IMR-90 (cell line): ENCODE measurements at regions not wholly inside any gene's neighbourhood (a gene's known extent, or its start where the extent isn't known, plus 50 kb on each side); places are given as distances from the start of the nearest gene placed in this dataset.

Experiments
- ATAC-seq: fragments of 200-7000 bp; cut with Tn5 transposase; 2 replicates; pipeline ENCODE4 v1.9.1; 2020; ENCODE audit warnings: low read depth, mild to moderate bottlenecking, moderate library complexity
- BruUV-seq: library from RNA; stranded (reverse); fragments of 400-500 nt; replicated peaks from 2 replicates; lab custom pipeline; 2021; lab: Mats Ljungman, UMichigan
- CTCF ChIA-PET: fragments of 300-600 bp; formaldehyde crosslinking; extraction: SDS; loops from one replicate; lab custom pipeline; 2021; ENCODE audit warnings: antibody characterized with exemption; lab: Yijun Ruan, JAX
- POLR2A ChIA-PET: fragments of 300-600 bp; sonication (Branson Sonifier 250); formaldehyde crosslinking; loops from one replicate; lab custom pipeline; 2022; ENCODE audit warnings: antibody characterized with exemption; ENCODE audit not compliant: unreplicated experiment; lab: Charles Lee
- DNase-seq: peaks from one replicate; pipeline ENCODE4 v3.0.0; 2013
- H2AFZ ChIP-seq: replicated peaks from 2 replicates; pipeline ENCODE3; 2013; ENCODE audit warnings: low read length, mild to moderate bottlenecking; ENCODE audit not compliant: poor library complexity
- H2AK5ac ChIP-seq: 2 replicates; pipeline ENCODE4 v1.6.1; 2013; ENCODE audit warnings: low read depth, low read length, inconsistent platforms
- H2AK9ac ChIP-seq: replicated peaks from 2 replicates; pipeline ENCODE3; 2013; ENCODE audit warnings: mild to moderate bottlenecking, low read depth, low read length, moderate library complexity; ENCODE audit not compliant: poor library complexity
- H2BK120ac ChIP-seq: 2 replicates; pipeline ENCODE4 v1.6.1; 2013; ENCODE audit warnings: low read depth, low read length, inconsistent platforms
- H2BK15ac ChIP-seq: 3 replicates; pipeline ENCODE4 v1.6.1; 2013; ENCODE audit warnings: low read depth, low read length, inconsistent platforms
- H2BK20ac ChIP-seq: 2 replicates; pipeline ENCODE4 v1.6.1; 2013; ENCODE audit warnings: low read depth, mild to moderate bottlenecking, inconsistent platforms, low read length, moderate library complexity
- H2BK5ac ChIP-seq: 2 replicates; pipeline ENCODE4 v1.6.1; 2013; ENCODE audit warnings: mild to moderate bottlenecking, low read depth, low read length, inconsistent platforms; ENCODE audit not compliant: poor library complexity, severe bottlenecking
- H3K14ac ChIP-seq: replicated peaks from 2 replicates; pipeline ENCODE4 v1.6.1; 2013; ENCODE audit warnings: low read depth, low read length, inconsistent platforms
- H3K18ac ChIP-seq: 2 replicates; pipeline ENCODE4 v1.6.1; 2013; ENCODE audit warnings: low read depth, low read length, control low read depth
- H3K23ac ChIP-seq: 2 replicates; pipeline ENCODE4 v1.6.1; 2013; ENCODE audit warnings: low read depth, low read length, inconsistent platforms
- H3K27ac ChIP-seq: 2 replicates; pipeline ENCODE4 v1.5.1; 2013; ENCODE audit warnings: mild to moderate bottlenecking, control low read depth, low read length; ENCODE audit not compliant: insufficient read depth
- H3K27me3 ChIP-seq: 2 replicates; pipeline ENCODE4 v1.6.1; 2013; ENCODE audit warnings: low read length; ENCODE audit not compliant: control insufficient read depth, insufficient read depth
- H3K36me3 ChIP-seq: 2 replicates; pipeline ENCODE4 v1.6.1; 2013; ENCODE audit warnings: low read length, mixed read lengths; ENCODE audit not compliant: control insufficient read depth, insufficient read depth
- H3K4ac ChIP-seq: 2 replicates; pipeline ENCODE4 v1.6.1; 2013; ENCODE audit warnings: low read depth, low read length, inconsistent platforms
- H3K4me1 ChIP-seq: 2 replicates; pipeline ENCODE4 v1.6.1; 2013; ENCODE audit warnings: low read length, mixed read lengths; ENCODE audit not compliant: control insufficient read depth, insufficient read depth
- H3K4me2 ChIP-seq: 2 replicates; pipeline ENCODE4 v1.6.1; 2013; ENCODE audit warnings: low read depth, mild to moderate bottlenecking, control low read depth, low read length, moderate library complexity
- H3K4me3 ChIP-seq: 2 replicates; pipeline ENCODE4 v1.5.1; 2013; ENCODE audit warnings: low read depth, mild to moderate bottlenecking, control low read depth, low read length, moderate library complexity; ENCODE audit not compliant: insufficient read depth
- H3K56ac ChIP-seq: 2 replicates; pipeline ENCODE4 v1.6.1; 2013; ENCODE audit warnings: low read length, inconsistent platforms; ENCODE audit not compliant: insufficient read depth; ENCODE audit errors: extremely low read depth
- H3K79me1 ChIP-seq, 2 experiments: 2 replicates each; pipeline ENCODE4 v1.6.1; 2013; ENCODE audit warnings: low read length in 2 of 2, inconsistent platforms in 1 of 2, low read depth in 1 of 2
- H3K9ac ChIP-seq: 2 replicates; pipeline ENCODE4 v1.6.1; 2013; ENCODE audit warnings: low read depth, low read length, control low read depth
- H3K9me1 ChIP-seq: 2 replicates; pipeline ENCODE4 v1.6.1; 2013; ENCODE audit warnings: low read length, inconsistent platforms; ENCODE audit not compliant: insufficient read depth
- H3K9me3 ChIP-seq: 2 replicates; pipeline ENCODE4 v1.6.1; 2013; ENCODE audit warnings: low read length; ENCODE audit not compliant: control insufficient read depth, insufficient read depth
- H4K20me1 ChIP-seq: 2 replicates; pipeline ENCODE4 v1.6.1; 2013; ENCODE audit warnings: low read length, inconsistent platforms; ENCODE audit not compliant: insufficient read depth
- H4K5ac ChIP-seq: 2 replicates; pipeline ENCODE4 v1.6.1; 2013; ENCODE audit warnings: mild to moderate bottlenecking, low read depth, low read length, control low read depth
- H4K8ac ChIP-seq, 2 experiments: 2 replicates each; pipeline ENCODE4 v1.6.1; 2013; ENCODE audit warnings: low read depth in 2 of 2, low read length in 2 of 2, control low read depth in 1 of 2, inconsistent platforms in 1 of 2
- H4K91ac ChIP-seq: 2 replicates; pipeline ENCODE4 v1.6.1; 2013; ENCODE audit warnings: low read depth, low read length, inconsistent platforms; ENCODE audit not compliant: insufficient read depth
- CEBPB ChIP-seq: IDR thresholded peaks from 2 replicates; pipeline ENCODE4 v1.6.1; 2012; ENCODE audit warnings: low read depth, low read length, improper control_type of control experiment
- FOS ChIP-seq: fragments of 150-350 bp; IDR thresholded peaks from 2 replicates; pipeline ENCODE4 v1.6.1; 2016; ENCODE audit warnings: low read depth, low read length
- MAFK ChIP-seq: IDR thresholded peaks from 2 replicates; pipeline ENCODE4 v1.6.1; 2012; ENCODE audit warnings: low read depth, low read length, improper control_type of control experiment
- MAZ ChIP-seq: IDR thresholded peaks from 2 replicates; pipeline ENCODE4 v1.6.1; 2012; ENCODE audit warnings: low read depth, mild to moderate bottlenecking, low read length, improper control_type of control experiment, moderate library complexity, borderline replicate concordance
- MXI1 ChIP-seq: IDR thresholded peaks from 2 replicates; pipeline ENCODE4 v1.6.1; 2012; ENCODE audit warnings: low read depth, mild to moderate bottlenecking, low read length, moderate library complexity, borderline replicate concordance
- RCOR1 ChIP-seq: IDR thresholded peaks from 2 replicates; pipeline ENCODE4 v1.6.1; 2012; ENCODE audit warnings: mild to moderate bottlenecking, low read length, improper control_type of control experiment; ENCODE audit not compliant: insufficient replicate concordance
- SMC3 ChIP-seq: fragments of 150-350 bp; IDR thresholded peaks from 2 replicates; pipeline ENCODE4 v1.6.1; 2016; ENCODE audit warnings: low read depth, mild to moderate bottlenecking, antibody characterized with exemption, low read length, moderate library complexity
- dilution Hi-C: fragments of 300-500 bp; cut with HindIII; formaldehyde crosslinking; loops from one replicate; pipeline ENCODE4 v1.14.3; 2018; ENCODE audit warnings: low sequenced_read_pairs; ENCODE audit not compliant: unreplicated experiment
- in situ Hi-C: fragments of 300-500 bp; cut with MboI; formaldehyde crosslinking; loops from 3 replicates; pipeline ENCODE4 v1.14.3; 2019; ENCODE audit warnings: low sequenced_read_pairs, inconsistent platforms, mixed read lengths
- intact Hi-C: fragments of 100-400 bp; cut with micrococcal nuclease; formaldehyde crosslinking; loops from 2 replicates; pipeline ENCODE4 v1.10.0; 2022
- TF ChIP-seq, protein P1 (sequence below): fragments of 150-350 bp; IDR thresholded peaks from 2 replicates; pipeline ENCODE4 v1.6.1; 2017; ENCODE audit warnings: mild to moderate bottlenecking, antibody characterized with exemption, low read length, low read depth
- TF ChIP-seq, protein P2 (sequence below): conservative IDR thresholded peaks from 2 replicates; pipeline ENCODE4 v1.5.1; 2012; ENCODE audit warnings: mild to moderate bottlenecking, low read depth, low read length, improper control_type of control experiment

DNA sequence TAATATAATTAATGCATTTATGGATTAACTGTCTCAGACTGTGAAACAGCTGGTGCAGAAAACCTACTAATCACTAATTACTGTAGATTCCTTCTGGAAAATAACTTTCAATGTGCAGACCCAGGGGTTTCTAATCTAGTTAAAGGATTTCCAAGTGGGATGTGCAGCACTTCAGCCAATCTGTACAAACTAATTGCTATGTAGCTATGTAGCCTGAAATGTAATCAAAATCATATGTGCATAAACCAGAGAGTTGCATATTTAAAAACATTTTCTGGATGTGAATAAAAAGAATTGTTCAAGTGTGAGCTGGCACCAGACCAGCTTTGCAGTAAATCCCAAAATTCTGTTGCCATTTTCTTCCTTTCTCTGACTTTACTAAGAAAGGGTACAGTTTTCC, 127.5 kb upstream of the CD96 start:
- BruUV-seq = no TSS peak
- Histone ChIP-seq H3K14ac (no peak overlapping the region), H3K4me3 (no peak overlapping the region), H2BK120ac (no peak overlapping the region), H4K20me1 (no peaks in the 10 kb centered on the region), H4K5ac (no peak overlapping the region), H3K9ac (no peak overlapping the region), H3K79me1 (no peaks in the 10 kb centered on the region), H3K4ac (no peak overlapping the region), H3K4me1 (no peaks in the 10 kb centered on the region), H2BK20ac (no peak overlapping the region), H4K8ac (no peak overlapping the region), H2AK9ac (no peak overlapping the region), H3K56ac (no peak overlapping the region), H3K23ac (no peak overlapping the region), H4K91ac (no peak overlapping the region), H3K36me3 (no peaks in the 10 kb centered on the region), H2BK15ac (no peak overlapping the region), H3K9me3 (no peaks in the 10 kb centered on the region), H2AK5ac (no peak overlapping the region), H2AFZ (no peak overlapping the region), H2BK5ac (no peak overlapping the region), H3K27ac (no peak overlapping the region), H3K27me3 (peaks cover 4% of the 10 kb centered on the region), H3K18ac (no peak overlapping the region), H3K4me2 (no peak overlapping the region), H3K9me1 (no peaks in the 10 kb centered on the region)
- in situ Hi-C loops (no loop called here), intact Hi-C loops (no loop called here), dilution Hi-C loops (no loop called here)
- ATAC-seq (no peak), DNase-seq (no peak)
- ChIA-PET CTCF (no interaction called here), POLR2A (no interaction called here)
- TF ChIP-seq, protein P1, sequence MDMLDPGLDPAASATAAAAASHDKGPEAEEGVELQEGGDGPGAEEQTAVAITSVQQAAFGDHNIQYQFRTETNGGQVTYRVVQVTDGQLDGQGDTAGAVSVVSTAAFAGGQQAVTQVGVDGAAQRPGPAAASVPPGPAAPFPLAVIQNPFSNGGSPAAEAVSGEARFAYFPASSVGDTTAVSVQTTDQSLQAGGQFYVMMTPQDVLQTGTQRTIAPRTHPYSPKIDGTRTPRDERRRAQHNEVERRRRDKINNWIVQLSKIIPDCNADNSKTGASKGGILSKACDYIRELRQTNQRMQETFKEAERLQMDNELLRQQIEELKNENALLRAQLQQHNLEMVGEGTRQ = no peak
- TF ChIP-seq MAZ (no peak), RCOR1 (no peak), FOS (no peak), MAFK (no peak), MXI1 (no peak), CEBPB (no peak), SMC3 (no peak)
- TF ChIP-seq, protein P2, sequence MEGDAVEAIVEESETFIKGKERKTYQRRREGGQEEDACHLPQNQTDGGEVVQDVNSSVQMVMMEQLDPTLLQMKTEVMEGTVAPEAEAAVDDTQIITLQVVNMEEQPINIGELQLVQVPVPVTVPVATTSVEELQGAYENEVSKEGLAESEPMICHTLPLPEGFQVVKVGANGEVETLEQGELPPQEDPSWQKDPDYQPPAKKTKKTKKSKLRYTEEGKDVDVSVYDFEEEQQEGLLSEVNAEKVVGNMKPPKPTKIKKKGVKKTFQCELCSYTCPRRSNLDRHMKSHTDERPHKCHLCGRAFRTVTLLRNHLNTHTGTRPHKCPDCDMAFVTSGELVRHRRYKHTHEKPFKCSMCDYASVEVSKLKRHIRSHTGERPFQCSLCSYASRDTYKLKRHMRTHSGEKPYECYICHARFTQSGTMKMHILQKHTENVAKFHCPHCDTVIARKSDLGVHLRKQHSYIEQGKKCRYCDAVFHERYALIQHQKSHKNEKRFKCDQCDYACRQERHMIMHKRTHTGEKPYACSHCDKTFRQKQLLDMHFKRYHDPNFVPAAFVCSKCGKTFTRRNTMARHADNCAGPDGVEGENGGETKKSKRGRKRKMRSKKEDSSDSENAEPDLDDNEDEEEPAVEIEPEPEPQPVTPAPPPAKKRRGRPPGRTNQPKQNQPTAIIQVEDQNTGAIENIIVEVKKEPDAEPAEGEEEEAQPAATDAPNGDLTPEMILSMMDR = no peak
